ENCODE measurements at regions not wholly inside any gene's neighbourhood (a gene's known extent, or its start where the extent isn't known, plus 50 kb on each side); places are given as distances from the start of the nearest gene placed in this dataset.

GRCh38 chr9:126222363-126222834 lies 104.2 kb upstream of the MVB12B start:
- TF ChIP-seq, protein P1, sequence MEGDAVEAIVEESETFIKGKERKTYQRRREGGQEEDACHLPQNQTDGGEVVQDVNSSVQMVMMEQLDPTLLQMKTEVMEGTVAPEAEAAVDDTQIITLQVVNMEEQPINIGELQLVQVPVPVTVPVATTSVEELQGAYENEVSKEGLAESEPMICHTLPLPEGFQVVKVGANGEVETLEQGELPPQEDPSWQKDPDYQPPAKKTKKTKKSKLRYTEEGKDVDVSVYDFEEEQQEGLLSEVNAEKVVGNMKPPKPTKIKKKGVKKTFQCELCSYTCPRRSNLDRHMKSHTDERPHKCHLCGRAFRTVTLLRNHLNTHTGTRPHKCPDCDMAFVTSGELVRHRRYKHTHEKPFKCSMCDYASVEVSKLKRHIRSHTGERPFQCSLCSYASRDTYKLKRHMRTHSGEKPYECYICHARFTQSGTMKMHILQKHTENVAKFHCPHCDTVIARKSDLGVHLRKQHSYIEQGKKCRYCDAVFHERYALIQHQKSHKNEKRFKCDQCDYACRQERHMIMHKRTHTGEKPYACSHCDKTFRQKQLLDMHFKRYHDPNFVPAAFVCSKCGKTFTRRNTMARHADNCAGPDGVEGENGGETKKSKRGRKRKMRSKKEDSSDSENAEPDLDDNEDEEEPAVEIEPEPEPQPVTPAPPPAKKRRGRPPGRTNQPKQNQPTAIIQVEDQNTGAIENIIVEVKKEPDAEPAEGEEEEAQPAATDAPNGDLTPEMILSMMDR (IDR thresholded peaks at IDR 0.05; ENCODE audit: borderline replicate concordance, control extremely low read depth, extremely low read depth, insufficient read depth, missing control alignments) = no peak
- in situ Hi-C loops (cut with MboI; ENCODE audit: low sequenced_read_pairs, unreplicated experiment) = no loop called here
- DNase-seq (ENCODE audit: low spot score) = no peak

DNA sequence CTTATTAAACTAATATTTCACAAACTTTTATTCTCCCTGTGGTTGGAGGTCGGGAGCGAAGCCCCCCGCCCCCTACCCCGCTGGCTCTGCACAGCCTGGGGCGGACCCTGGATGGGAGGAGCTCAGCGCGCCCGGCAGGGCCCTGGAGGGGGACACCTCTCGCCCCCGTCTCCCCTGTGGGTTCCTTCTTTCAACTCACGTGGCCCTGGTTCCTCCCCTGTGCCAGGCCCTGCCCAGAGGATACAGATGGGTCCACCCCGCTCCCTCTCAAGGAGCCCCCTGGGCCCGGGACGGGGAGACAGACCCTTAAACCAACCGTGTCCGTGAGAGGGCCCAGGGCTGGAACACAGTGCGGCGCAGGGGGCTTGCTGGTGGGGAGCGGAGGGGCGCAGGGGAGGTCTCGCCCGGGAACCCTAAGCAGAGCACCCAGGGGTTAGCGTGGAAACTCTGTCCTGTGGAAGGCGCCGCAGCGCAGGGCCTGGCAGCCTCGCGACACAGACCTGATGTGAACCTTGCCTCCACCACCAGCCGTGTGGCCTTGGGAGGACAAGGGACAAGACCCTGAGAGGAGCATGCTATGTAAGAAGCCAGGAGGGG lies 103.7 kb upstream of the MVB12B start:
- TF ChIP-seq, protein P1 (IDR thresholded peaks at IDR 0.05; ENCODE audit: borderline replicate concordance, control extremely low read depth, extremely low read depth, insufficient read depth, missing control alignments) = no peak
- no peak for DNase-seq (ENCODE audit: low spot score)
- in situ Hi-C loops (cut with MboI; ENCODE audit: low sequenced_read_pairs, unreplicated experiment) = no loop called here

DNA sequence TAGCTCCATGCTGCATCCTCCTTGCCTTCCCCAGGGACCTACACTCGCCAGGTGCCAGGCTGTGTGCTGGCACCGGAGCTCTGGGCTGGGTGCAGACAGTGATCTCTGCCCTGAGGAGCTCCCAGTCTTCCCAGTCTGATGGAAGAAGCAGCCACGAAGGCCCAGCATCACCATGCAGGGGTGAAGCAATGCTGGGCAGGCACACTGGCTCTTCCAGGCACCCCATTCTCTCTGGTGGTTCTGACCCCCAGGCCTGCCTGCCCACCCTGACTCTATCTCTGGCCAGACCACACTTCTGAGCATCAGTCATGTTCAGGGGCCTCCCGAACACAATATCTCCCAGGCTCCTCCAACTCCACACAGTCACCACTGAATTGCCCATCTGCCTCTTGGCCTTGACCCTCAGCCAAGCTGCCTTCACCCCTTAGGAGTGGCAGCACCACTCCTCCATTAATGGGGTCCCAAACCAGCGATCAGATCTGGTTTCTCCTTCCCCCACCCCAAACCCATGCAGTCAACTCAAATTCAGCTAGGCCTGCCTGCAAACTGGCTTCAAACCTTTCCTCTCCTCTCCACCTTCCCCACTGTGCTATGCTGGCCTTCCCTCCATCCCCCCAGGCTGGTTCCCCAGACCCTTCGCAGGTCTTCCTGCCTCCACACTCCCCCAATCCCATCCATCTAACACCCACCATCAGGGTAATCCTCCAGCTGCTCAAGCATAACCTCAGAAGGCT lies 102.7 kb upstream of the MVB12B start:
- in situ Hi-C loops (cut with MboI; ENCODE audit: low sequenced_read_pairs, unreplicated experiment) = no loop called here
- DNase-seq (ENCODE audit: low spot score) = no peak
- TF ChIP-seq, protein P1 (IDR thresholded peaks at IDR 0.05; ENCODE audit: borderline replicate concordance, control extremely low read depth, extremely low read depth, insufficient read depth, missing control alignments) = no peak

DNA sequence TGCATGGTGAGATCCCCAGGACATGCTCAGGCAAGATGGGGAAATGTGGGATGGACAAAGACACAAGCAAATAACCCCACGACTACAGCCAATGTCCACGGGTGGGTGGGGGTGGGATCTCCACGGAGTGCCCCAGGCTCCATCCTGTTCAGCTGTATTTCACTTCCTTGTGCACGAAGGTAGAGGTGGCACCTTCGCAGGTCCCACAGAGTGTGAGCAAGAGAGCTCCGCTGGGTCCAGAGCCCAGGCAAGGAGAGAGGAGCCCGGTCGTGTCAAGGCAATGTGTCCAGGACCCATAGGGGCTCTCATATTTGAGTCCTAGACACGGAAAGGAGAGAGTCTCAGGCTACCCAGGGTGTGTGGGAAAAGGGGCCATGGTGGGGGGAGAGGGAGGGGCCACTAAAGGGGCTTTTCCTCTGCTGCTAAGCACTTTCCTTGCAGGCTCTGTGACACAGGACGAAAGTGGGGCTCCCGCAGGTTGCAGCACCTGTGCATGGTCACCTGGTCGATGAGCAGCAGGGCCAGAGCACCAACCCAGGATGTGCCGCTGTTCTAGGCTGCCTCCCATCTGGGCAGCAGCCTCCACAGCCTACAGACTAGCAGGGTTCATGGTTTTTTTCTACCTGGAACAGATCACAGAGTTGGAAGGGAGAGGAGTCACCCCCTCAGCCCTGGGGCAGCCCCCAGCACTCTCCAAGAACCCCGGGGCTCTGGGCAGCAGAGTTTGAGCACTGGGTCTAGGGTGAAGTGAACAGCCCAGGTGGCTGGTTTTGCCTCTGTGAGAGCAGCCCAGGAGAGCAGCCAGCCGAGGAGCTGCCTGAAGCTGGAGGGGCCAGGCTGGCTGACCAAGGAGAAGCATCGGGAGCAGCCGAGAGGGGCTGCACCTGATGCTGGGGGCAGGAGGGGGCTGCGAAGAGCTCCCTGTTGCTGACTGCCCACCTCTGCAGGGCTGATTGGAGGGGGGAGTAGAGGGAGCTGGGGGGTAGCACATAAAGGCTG lies 100.7 kb upstream of the MVB12B start:
- in situ Hi-C loops (cut with MboI; ENCODE audit: low sequenced_read_pairs, unreplicated experiment) = no loop called here
- DNase-seq (ENCODE audit: low spot score) = no peak
- TF ChIP-seq, protein P1 (IDR thresholded peaks at IDR 0.05; ENCODE audit: borderline replicate concordance, control extremely low read depth, extremely low read depth, insufficient read depth, missing control alignments) = no peak

GRCh38 chr9:126226991-126227936 lies 99.4 kb upstream of the MVB12B start:
- DNase-seq (ENCODE audit: low spot score) = no peak
- in situ Hi-C loops (cut with MboI; ENCODE audit: low sequenced_read_pairs, unreplicated experiment) = no loop called here
- TF ChIP-seq, protein P1 (IDR thresholded peaks at IDR 0.05; ENCODE audit: borderline replicate concordance, control extremely low read depth, extremely low read depth, insufficient read depth, missing control alignments) = no peak

Data from GM13976 (cell line).